ENCODE measurements at regions not wholly inside any gene's neighbourhood (a gene's known extent, or its start where the extent isn't known, plus 50 kb on each side); places are given as distances from the start of the nearest gene placed in this dataset.
"Not testable (repeated sequence)": the region's sequence is repeated elsewhere in the genome, so short reads cannot be mapped to it uniquely, and the experiment has no call there.

DNA sequence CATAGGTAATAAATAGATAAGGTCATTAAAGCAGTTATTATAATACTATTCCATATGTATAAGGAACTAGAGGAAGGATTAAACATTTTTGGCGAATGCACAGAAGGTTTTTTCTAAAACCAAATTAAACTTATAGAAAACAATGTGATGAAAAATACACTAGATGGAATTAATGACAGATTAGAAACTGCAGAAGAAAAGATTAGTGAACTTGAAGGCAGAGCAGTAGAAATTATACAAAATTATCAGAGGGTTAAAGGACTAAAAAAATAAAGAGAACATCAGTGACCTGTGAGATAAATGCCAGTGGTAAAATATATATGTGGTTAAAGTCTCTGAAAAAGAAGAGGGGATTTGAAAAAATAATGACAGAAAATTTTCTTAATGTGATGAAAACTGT is 74.0 kb downstream of the IGLL5 start:
- H3K27ac Mint-ChIP-seq = no peak overlapping the region
- intact Hi-C loops (cut with micrococcal nuclease) = no loop called here
- no peaks in the 10 kb centered on the region for H3K36me3 Mint-ChIP-seq (ENCODE audit: low read depth)
- H3K4me1 Mint-ChIP-seq (ENCODE audit: low read depth) = no peaks in the 10 kb centered on the region
- H3K27me3 Mint-ChIP-seq = peaks cover 41% of the 10 kb centered on the region
- no peak overlapping the region for H3K4me3 Mint-ChIP-seq
- H3K9me3 Mint-ChIP-seq = no peaks in the 10 kb centered on the region

DNA sequence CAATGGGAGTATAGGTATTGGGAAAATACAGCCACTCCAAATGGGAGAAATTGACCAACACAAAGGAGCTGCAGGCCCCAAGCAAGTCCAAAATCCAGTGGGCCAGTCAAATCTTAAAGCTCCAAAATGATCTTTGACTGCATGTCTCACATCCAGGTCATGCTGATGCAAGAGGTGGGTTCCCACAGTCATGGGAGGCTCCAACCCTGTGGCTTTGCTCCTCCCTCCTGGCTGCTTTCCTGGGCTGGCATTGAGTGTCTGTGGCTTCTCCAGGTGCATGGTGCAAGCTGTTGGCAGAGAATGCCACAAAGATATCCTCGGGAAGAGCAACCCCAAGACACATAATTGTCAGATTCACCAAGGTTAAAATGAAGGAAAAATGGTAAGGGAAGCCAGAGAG is 80.8 kb downstream of the IGLL5 start:
- H3K9me3 Mint-ChIP-seq = no peaks in the 10 kb centered on the region
- no peak overlapping the region for H3K27ac Mint-ChIP-seq
- no peaks in the 10 kb centered on the region for H3K4me1 Mint-ChIP-seq (ENCODE audit: low read depth)
- peaks cover 52% of the 10 kb centered on the region for H3K27me3 Mint-ChIP-seq
- H3K36me3 Mint-ChIP-seq (ENCODE audit: low read depth) = no peaks in the 10 kb centered on the region
- intact Hi-C loops (cut with micrococcal nuclease) = no loop called here
- H3K4me3 Mint-ChIP-seq = no peak overlapping the region

DNA sequence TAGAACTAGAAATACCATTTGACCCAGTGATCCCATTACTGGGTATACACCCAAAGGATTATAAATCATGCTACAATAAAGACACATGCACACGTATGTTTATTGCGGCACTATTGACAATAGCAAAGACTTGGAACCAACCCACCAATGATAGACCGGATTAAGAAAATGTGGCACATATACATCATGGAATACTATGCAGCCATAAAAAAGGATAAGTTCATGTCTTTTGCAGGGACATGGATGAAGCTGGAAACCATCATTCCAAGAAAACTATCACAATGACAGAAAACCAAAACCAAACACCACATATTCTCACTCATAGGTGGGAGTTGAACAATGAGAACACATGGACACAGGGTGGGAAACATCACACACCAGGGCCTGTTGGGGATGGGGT is 85.0 kb downstream of the IGLL5 start:
- H3K27ac Mint-ChIP-seq; H3K9me3 Mint-ChIP-seq; H3K4me1 Mint-ChIP-seq (ENCODE audit: low read depth); intact Hi-C loops (cut with micrococcal nuclease); H3K36me3 Mint-ChIP-seq (ENCODE audit: low read depth); H3K4me3 Mint-ChIP-seq: not testable (repeated sequence)
- peaks cover 39% of the 10 kb centered on the region for H3K27me3 Mint-ChIP-seq

DNA sequence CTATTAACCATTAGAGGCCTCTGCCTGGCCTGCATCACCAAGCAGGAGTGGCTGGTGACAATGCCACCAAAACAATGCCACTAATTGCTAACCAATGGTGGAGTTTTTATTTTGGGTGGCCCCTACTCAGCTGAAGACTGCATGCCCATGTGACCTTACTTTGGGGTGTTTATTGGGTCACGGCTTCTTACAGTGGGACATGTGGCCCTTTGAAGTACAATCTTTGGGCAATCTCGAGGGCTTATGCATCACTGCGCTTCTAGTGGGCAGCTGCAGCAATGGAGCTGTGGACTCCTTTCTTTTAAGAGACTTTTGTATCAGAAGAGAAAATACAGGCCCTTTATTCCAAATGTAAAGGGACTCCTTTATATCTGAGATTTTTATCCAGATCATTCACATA is 85.7 kb downstream of the IGLL5 start:
- no peaks in the 10 kb centered on the region for H3K9me3 Mint-ChIP-seq
- H3K27ac Mint-ChIP-seq = no peak overlapping the region
- H3K27me3 Mint-ChIP-seq = peaks cover 37% of the 10 kb centered on the region
- H3K4me3 Mint-ChIP-seq = no peak overlapping the region
- no peaks in the 10 kb centered on the region for H3K36me3 Mint-ChIP-seq (ENCODE audit: low read depth)
- intact Hi-C loops (cut with micrococcal nuclease) = no loop called here
- H3K4me1 Mint-ChIP-seq (ENCODE audit: low read depth) = no peaks in the 10 kb centered on the region

DNA sequence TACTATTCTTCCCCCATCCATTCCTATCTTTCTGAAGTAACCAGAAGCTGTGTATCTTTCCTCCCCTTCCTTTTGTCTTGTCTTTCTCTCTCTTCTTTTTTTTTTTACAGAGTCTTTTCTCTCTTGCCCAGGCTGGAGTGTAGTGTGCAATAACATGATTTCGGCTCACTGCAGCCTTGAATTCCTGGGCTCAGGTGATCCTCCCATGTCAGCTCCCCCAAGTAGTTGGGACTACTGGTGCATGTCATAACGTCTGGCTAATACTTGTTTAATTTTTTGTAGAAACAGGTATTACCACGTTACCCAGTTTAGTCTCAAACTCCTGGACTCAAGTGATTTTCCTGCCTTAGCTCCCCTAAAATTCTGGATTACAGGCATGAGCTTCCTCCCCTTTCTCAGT is 86.5 kb downstream of the IGLL5 start:
- Mint-ChIP-seq H3K27ac (no peak overlapping the region), H3K27me3 (peaks cover 34% of the 10 kb centered on the region), H3K36me3 (ENCODE audit: low read depth) (no peaks in the 10 kb centered on the region), H3K9me3 (no peaks in the 10 kb centered on the region), H3K4me3 (no peak overlapping the region), H3K4me1 (ENCODE audit: low read depth) (no peaks in the 10 kb centered on the region)
- intact Hi-C loops (cut with micrococcal nuclease) = no loop called here

DNA sequence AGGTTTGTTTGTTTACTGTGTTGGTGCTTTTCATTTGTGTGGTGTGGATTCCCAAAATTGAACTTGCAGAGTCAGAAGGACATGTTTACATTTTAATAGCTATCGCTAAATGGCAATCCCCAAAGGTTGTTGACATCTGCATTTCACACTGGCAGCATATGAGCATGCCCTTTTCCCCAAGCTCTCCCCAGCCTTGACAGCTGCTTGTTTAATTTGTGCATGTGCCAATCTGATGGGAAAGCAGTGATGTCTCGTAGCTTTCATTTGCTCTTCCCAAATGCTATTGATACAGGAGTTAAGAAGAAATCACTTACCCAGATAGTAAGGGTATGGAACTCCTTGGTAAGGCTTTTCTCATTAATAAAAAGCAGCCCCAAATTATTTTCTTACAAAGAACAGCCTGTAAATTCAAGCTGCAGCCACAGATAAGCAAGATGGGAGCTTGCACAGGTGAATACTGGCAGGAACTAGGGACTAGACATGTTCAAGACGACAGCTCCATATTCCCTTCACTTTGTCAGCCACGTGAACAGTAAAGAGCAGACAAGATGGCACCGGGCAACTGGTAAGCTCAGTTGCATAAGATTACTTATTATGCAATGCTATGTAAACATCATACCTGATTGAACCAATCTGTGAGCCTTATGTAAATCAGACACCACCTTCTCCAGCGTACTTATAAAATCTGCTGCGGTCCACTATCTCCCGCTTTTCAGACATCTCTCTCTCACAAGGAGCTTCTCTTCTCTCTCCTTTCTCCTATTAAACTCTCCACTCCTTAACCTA is 87.4 kb downstream of the IGLL5 start:
- Mint-ChIP-seq H3K36me3 (ENCODE audit: low read depth) (no peaks in the 10 kb centered on the region), H3K4me3 (no peak overlapping the region), H3K27ac (no peak overlapping the region), H3K9me3 (no peaks in the 10 kb centered on the region), H3K27me3 (peaks cover 26% of the 10 kb centered on the region), H3K4me1 (ENCODE audit: low read depth) (no peaks in the 10 kb centered on the region)
- intact Hi-C loops (cut with micrococcal nuclease) = no loop called here

DNA sequence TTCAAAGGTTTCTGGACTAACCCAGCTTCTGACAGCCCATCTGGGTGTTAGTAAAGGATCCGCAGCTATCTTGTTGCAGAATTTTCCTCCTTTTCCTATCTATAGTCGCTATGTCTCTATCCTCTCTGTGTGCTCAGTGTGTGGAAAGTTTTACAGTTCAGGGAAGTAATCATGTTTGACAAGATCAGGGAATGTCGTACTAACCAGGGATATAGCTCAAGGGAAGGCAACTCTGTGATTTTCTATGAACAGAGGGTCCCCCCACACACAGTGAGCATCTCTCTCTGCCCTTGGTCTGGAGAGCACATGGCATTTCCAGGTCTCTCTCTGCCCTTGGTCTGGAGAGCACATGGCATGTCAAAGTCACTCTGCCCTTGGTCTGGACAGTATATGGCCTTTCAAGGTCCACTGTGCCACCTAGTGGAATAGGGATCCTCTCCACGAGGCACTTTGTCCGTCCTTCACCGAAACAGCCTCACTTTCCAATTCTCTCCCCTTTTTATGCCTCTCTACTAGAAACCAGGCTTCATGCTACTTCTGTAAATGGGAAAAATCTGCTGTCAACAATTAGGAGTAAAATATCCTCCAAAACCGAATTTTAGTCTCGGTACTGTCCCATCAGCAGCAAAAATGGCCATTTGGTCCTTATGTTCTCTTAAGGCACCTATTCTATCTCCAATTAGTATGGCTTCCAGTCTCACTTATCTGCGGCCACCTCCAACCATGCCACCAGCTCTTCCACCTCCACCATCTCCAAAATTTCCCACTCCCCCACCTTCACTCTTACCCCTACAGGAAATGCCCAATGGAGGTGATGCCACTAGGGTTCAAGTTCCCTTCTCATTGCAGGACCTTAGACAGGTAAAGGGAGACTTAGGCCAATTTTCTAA is 88.7 kb downstream of the IGLL5 start:
- peaks cover 19% of the 10 kb centered on the region for H3K27me3 Mint-ChIP-seq
- H3K9me3 Mint-ChIP-seq = no peaks in the 10 kb centered on the region
- H3K36me3 Mint-ChIP-seq (ENCODE audit: low read depth) = no peaks in the 10 kb centered on the region
- H3K27ac Mint-ChIP-seq = no peak overlapping the region
- H3K4me1 Mint-ChIP-seq (ENCODE audit: low read depth) = no peaks in the 10 kb centered on the region
- intact Hi-C loops (cut with micrococcal nuclease) = no loop called here
- H3K4me3 Mint-ChIP-seq = no peak overlapping the region

DNA sequence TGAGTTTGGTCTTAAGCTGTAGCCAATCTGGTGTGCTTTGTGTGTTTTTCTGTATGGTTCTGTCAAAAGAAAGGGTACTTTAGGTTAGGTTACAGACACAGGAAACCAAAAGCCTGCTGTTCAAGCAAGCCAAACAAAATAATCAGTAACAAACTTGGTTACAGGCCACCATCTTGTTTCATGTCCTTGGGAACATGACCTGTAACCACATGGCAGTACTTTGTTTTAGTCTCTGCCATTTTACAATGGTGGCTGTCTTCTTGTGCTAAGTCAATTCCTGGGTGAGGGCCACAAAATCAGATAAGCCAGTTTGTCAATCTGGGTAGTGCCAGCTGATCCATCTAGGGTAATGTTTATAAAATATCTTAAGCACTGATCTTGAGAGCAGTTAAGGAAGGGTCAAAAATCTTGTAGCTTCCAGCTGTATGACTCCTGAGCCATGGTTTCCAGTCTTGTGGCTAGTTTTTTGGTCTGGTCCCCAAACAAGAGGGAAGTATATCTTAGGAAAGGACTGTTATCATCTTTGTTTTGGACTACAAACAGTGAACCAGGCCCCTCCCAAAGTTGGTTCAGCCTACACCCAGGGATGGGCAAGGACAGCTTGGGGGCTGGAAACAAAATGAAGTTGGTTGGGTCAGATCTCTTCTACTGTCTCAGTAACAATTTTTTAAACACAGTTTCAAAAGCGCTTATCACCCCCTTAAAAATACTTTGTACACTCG is 90.0 kb downstream of the IGLL5 start:
- intact Hi-C loops (cut with micrococcal nuclease) = no loop called here
- Mint-ChIP-seq H3K27me3 (peaks cover 20% of the 10 kb centered on the region), H3K27ac (no peak overlapping the region), H3K36me3 (ENCODE audit: low read depth) (no peaks in the 10 kb centered on the region), H3K9me3 (no peaks in the 10 kb centered on the region), H3K4me3 (no peak overlapping the region), H3K4me1 (ENCODE audit: low read depth) (no peaks in the 10 kb centered on the region)

DNA sequence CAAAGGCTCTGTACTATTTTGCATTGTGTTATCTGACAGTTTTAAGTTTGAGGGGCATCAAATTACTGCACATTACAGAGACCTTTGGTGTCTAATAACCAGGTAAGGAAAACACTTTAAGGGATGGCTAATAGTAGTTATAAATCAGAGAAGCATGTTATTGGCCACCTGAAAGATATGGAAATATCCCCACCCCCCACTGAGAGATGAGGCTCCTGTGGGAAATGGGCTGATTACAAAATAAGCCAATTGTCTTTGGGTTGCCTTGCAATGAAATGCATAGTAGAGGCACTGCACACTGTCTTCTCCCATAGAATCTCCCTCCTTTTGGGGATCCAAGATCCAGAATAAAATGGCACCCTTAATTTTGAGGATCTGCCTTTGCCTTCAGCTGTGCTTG is 91.0 kb downstream of the IGLL5 start:
- H3K36me3 Mint-ChIP-seq (ENCODE audit: low read depth) = no peaks in the 10 kb centered on the region
- H3K27me3 Mint-ChIP-seq = peaks cover 20% of the 10 kb centered on the region
- H3K9me3 Mint-ChIP-seq = no peaks in the 10 kb centered on the region
- no peaks in the 10 kb centered on the region for H3K4me1 Mint-ChIP-seq (ENCODE audit: low read depth)
- H3K27ac Mint-ChIP-seq = no peak overlapping the region
- no peak overlapping the region for H3K4me3 Mint-ChIP-seq
- intact Hi-C loops (cut with micrococcal nuclease) = no loop called here

DNA sequence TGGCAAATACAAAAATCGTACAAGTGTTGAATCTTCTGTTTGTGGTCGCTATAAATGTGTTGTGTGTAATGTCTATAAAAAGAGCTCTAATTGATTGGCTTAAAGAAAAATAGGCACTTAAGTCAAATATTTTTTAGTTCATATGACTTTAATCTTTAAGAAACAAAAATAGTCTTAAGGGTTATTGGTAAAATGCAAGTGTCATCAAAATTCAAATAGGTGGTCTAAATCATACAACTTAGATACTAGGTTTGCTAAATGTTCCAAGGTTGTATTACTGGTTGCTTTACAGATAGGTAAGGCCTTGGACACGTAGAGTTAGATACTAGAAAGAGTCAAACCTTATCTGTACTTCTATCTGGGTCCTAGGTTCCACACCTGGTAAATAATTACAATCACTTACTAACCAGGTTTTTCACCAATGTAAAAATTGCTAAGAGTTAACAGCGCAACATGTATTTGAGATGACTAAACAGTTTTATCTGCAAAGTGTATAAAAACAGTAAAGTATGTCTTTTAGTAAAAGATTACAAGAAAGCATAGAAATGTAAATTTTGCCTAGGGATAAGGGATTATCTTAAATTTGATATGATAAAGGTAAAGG is 91.1 kb upstream of the GNAZ start:
- Mint-ChIP-seq H3K4me3 (no peak overlapping the region), H3K27me3 (peaks cover 18% of the 10 kb centered on the region), H3K4me1 (ENCODE audit: low read depth) (no peaks in the 10 kb centered on the region), H3K27ac (no peak overlapping the region), H3K36me3 (ENCODE audit: low read depth) (no peaks in the 10 kb centered on the region), H3K9me3 (no peaks in the 10 kb centered on the region)
- intact Hi-C loops (cut with micrococcal nuclease) = no loop called here

DNA sequence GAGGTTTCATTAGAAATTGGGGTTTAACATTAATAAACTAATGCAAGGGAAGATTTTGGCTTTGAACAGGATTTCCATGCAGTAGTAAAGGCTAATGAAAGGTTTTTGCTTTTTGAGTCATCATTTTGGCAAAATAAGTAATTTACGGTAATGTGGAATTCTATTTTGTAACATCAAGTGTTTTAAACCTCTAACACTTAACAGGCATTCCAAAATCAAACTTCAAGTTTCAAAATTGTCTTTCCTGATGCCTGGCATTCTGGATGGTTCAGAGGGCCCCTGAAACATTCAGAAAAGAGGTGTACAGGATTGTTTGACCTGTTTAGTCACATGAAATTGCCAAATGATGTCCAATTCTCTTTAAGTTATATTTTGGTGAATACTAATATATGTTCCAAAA is 90.4 kb upstream of the GNAZ start:
- no peaks in the 10 kb centered on the region for H3K9me3 Mint-ChIP-seq
- no peak overlapping the region for H3K27ac Mint-ChIP-seq
- no peak overlapping the region for H3K4me3 Mint-ChIP-seq
- intact Hi-C loops (cut with micrococcal nuclease) = no loop called here
- H3K4me1 Mint-ChIP-seq (ENCODE audit: low read depth) = no peaks in the 10 kb centered on the region
- H3K27me3 Mint-ChIP-seq = peaks cover 13% of the 10 kb centered on the region
- no peaks in the 10 kb centered on the region for H3K36me3 Mint-ChIP-seq (ENCODE audit: low read depth)

DNA sequence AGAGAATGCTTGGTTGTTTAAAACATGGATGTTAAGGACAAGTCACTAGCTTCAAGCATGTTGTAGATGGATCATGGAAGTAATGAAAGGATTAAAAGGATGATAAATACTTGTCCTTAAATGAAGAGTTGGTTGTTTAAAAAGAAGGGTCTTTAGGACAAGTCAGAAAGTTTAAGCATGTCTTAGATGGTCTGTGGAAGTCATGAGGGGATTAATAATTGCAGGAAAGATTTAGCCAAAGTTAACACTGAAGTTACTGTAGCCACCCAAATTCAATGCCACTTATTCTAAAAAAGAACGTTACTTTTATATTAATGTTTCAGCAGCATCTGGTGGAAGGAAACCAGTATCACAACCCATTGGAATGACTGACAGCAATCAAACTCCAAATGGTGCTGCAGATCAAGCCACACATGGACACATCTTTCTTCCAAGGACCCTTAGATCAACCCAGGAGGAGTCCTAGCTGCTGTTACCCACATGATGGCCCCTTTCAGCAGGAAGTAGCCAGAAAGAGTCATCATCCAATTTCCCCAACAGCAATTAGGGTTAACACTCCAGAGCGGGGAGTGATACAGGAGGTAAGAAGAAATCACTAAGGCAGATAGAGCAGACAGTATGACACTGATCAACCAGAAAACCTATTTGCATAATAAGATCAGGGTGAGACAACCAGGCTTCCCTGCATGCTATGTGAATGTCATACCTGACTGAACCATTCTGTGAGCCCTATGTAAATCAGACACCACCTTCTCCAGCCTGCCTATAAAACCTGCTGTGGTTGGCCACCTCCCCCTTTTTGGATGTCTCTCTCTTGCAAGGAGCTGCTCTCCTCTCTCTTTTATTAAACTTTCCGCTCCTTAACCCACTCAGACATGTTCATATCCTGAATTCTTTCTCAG is 88.4 kb upstream of the GNAZ start:
- peaks cover 9% of the 10 kb centered on the region for H3K27me3 Mint-ChIP-seq
- intact Hi-C loops (cut with micrococcal nuclease) = no loop called here
- no peaks in the 10 kb centered on the region for H3K9me3 Mint-ChIP-seq
- H3K4me1 Mint-ChIP-seq (ENCODE audit: low read depth) = no peaks in the 10 kb centered on the region
- H3K27ac Mint-ChIP-seq = no peak overlapping the region
- H3K4me3 Mint-ChIP-seq = no peak overlapping the region
- H3K36me3 Mint-ChIP-seq (ENCODE audit: low read depth) = no peaks in the 10 kb centered on the region

DNA sequence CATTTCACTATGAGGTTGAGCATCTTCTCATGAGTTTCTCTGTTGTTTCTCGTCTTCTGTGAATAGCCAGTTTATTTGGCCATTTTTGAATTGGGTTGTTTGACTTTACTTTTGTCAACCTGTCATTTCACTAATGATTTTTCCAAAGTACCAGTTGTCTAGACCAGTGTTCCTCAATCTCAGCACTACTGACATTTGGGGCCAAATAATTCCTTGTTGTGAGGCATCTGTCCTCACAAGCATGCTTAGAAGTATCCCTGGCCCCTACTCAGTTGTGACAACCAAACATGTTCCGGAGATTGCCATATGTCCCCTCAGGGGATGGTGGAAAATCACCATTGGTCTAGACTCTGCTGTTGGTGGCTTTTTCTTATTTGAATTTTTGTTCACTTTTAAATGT is 87.7 kb upstream of the GNAZ start:
- intact Hi-C loops (cut with micrococcal nuclease) = no loop called here

More for the DNA sequence above, 87.7 kb upstream of the GNAZ start:
- Mint-ChIP-seq H3K4me3 (no peak overlapping the region), H3K27ac (no peak overlapping the region), H3K27me3 (peaks cover 10% of the 10 kb centered on the region), H3K36me3 (ENCODE audit: low read depth) (no peaks in the 10 kb centered on the region), H3K9me3 (no peaks in the 10 kb centered on the region), H3K4me1 (ENCODE audit: low read depth) (no peaks in the 10 kb centered on the region)
